ENCODE measurements at regions not wholly inside any gene's neighbourhood (a gene's known extent, or its start where the extent isn't known, plus 50 kb on each side); places are given as distances from the start of the nearest gene placed in this dataset.

- no peaks in the 10 kb centered on the region for H3K4me1 ChIP-seq
- ATAC-seq (no peak), DNase-seq (no peak)
- H3K4me3 ChIP-seq = no peak overlapping the region
- H3K27ac ChIP-seq = no peak overlapping the region
- H3K36me3 ChIP-seq = no peaks in the 10 kb centered on the region
- peaks cover 0 to 8% (median 0%) of the 10 kb centered on the region in 7 donors for H3K27me3 ChIP-seq
- TF ChIP-seq, protein P1, sequence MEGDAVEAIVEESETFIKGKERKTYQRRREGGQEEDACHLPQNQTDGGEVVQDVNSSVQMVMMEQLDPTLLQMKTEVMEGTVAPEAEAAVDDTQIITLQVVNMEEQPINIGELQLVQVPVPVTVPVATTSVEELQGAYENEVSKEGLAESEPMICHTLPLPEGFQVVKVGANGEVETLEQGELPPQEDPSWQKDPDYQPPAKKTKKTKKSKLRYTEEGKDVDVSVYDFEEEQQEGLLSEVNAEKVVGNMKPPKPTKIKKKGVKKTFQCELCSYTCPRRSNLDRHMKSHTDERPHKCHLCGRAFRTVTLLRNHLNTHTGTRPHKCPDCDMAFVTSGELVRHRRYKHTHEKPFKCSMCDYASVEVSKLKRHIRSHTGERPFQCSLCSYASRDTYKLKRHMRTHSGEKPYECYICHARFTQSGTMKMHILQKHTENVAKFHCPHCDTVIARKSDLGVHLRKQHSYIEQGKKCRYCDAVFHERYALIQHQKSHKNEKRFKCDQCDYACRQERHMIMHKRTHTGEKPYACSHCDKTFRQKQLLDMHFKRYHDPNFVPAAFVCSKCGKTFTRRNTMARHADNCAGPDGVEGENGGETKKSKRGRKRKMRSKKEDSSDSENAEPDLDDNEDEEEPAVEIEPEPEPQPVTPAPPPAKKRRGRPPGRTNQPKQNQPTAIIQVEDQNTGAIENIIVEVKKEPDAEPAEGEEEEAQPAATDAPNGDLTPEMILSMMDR (IDR thresholded peaks at IDR 0.05) = no peak
- intact Hi-C loops (cut with DNase I) = no loop called here
- H3K9me3 ChIP-seq = peaks cover 0 to 9% (median 0%) of the 10 kb centered on the region in 11 donors
- WGBS, 2 donors = 91 to 96% methylated on average over 1 of the region's 1 CpG
These were observed 411.3 kb upstream of the RASGEF1B start for GRCh38 chr4:81883004-81883403.

DNA sequence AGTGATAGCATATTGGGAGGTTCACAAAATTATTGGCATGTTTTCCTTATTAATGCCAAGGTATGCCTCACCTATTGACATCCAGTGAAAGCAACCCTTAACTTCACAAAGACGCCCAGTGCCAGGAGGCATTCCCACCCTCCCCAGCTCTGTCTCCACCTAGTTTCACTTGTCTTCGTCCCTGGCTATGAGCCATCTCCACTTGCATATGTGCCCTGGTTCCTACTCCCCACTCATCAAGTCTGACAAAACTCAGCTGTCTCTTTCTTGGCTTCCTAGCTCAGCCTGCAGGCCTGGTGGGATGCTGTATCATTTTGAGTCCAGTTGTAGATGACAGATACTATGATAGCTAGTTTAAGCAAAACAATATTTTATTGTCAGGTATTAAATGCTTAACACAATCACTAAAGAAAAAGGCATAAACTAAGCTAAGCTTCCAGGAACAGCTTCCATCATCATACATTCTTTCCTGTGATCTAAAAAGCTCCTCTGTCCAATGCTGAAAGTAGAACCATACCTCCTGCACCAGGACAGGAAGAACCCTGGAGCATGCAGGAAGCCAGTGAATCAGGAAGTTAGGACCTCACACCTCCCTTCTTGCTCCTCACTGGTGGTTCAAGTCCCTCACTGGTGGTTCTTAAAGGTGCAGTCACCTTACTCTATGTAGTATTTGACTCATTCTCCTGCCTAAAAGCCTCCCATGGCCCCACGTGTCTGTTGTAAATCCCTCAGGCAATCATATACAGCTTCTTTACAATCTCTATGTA is 410.3 kb upstream of the RASGEF1B start:
- no peak overlapping the region for H3K27ac ChIP-seq
- WGBS, 2 donors = 36 to 65% methylated on average over 3 of the region's 3 CpGs
- H3K36me3 ChIP-seq = no peaks in the 10 kb centered on the region
- no peak overlapping the region for H3K4me3 ChIP-seq
- intact Hi-C loops (cut with DNase I) = no loop called here
- DNase-seq (no peak), ATAC-seq (no peak)
- peaks cover 0 to 9% (median 0%) of the 10 kb centered on the region in 11 donors for H3K9me3 ChIP-seq
- H3K4me1 ChIP-seq = no peaks in the 10 kb centered on the region
- peaks cover 0 to 7% (median 0%) of the 10 kb centered on the region in 7 donors for H3K27me3 ChIP-seq
- TF ChIP-seq, protein P1 (IDR thresholded peaks at IDR 0.05) = no peak

DNA sequence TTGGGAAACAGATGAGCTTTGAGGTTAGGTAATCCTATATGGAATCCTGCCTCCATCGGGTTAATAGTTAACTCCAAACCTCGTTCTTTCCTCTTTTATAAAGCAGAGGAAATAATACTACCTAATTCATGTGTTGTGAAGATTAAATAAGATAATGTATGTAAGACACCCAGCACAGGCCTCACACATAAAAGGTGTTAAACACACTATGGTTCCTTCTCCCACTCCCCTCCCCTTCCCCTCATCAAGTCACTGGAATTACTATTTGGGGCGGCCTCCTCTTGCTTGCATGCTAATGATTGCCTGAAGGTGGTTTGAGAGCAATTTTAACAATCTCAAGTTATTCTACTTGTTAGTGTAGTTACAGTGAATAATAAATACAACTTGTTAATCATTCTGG is 404.4 kb upstream of the RASGEF1B start:
- Histone ChIP-seq H3K4me3 (no peak overlapping the region), H3K27me3 (no peaks in the 10 kb centered on the region), H3K27ac (no peak overlapping the region), H3K36me3 (no peaks in the 10 kb centered on the region), H3K9me3 (peaks cover 0 to 5% (median 0%) of the 10 kb centered on the region in 11 donors), H3K4me1 (no peaks in the 10 kb centered on the region)
- WGBS, 2 donors = 71 to 76% methylated on average over 3 of the region's 3 CpGs
- ATAC-seq (no peak), DNase-seq (no peak)
- intact Hi-C loops (cut with DNase I) = no loop called here
- TF ChIP-seq, protein P1 (IDR thresholded peaks at IDR 0.05) = no peak

DNA sequence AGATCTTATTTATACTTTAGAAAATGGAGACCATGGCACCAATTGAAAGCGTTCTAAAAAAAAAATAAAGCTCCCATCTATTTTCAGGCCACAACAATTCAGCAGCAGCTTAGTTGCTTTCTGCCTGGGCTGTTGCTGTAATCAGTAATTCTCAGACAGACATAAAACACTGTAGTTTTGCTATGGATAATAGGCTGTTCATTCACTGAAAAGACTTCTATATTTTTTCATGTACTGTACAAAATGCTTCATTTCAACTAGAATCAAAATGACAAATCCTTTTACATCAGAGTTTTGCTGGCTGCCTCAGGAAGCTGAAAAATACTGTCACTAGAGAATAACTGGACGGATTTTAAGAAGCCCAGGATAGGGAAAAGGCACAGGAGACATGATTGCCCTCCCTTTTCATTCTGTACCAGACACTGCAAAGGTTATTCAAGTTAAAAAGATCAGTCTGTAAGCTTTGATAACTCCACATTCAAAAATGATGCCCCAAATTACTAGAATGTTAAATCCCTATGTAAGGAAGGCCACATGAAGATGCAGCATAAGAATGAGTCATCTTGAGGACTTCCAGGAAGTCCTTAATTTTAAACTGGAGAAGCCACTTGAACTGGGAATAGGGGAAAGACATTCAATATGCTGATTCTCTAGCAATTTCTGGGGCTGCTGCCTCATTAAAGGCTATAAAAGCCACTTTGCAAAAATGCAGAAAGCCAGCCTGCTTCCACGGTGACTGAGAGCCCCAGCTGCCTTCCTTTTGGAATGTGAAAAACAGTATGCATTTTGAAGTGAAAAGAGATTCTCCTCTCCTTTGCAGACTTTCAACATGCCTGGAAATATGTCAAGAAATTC is 403.2 kb upstream of the RASGEF1B start:
- no peak overlapping the region for H3K27ac ChIP-seq
- no peaks in the 10 kb centered on the region for H3K36me3 ChIP-seq
- DNase-seq = no peak
- TF ChIP-seq, protein P1 (IDR thresholded peaks at IDR 0.05) = no peak
- no peak for ATAC-seq
- H3K27me3 ChIP-seq = no peaks in the 10 kb centered on the region
- H3K9me3 ChIP-seq = peaks cover 0 to 13% (median 0%) of the 10 kb centered on the region in 11 donors
- intact Hi-C loops (cut with DNase I) = no loop called here
- WGBS, 2 donors = 62 to 70% methylated on average over 3 of the region's 3 CpGs
- no peaks in the 10 kb centered on the region for H3K4me1 ChIP-seq
- no peak overlapping the region for H3K4me3 ChIP-seq

Measured in heart right ventricle (tissue), 16 donors.